H9 (cell line): ENCODE measurements at regions not wholly inside any gene's neighbourhood (a gene's known extent, or its start where the extent isn't known, plus 50 kb on each side); places are given as distances from the start of the nearest gene placed in this dataset.

ENCODE experiments used
- DNase-seq: peaks from one replicate; pipeline ENCODE4 v3.0.0-alpha.2; 2017
- H2AFZ ChIP-seq: one replicate; pipeline ENCODE4 v1.6.1; 2013; ENCODE audit warnings: mild to moderate bottlenecking, low read length, control low read depth, moderate library complexity
- H2AK5ac ChIP-seq: 2 replicates; pipeline ENCODE4 v1.6.1; 2013; ENCODE audit warnings: low read length, control low read depth, mixed read lengths; ENCODE audit not compliant: insufficient read length
- H2BK120ac ChIP-seq: one replicate; pipeline ENCODE4 v1.6.1; 2013; ENCODE audit warnings: low read depth, mild to moderate bottlenecking, low read length, control low read depth, inconsistent platforms; ENCODE audit not compliant: poor library complexity, severe bottlenecking
- H2BK12ac ChIP-seq: 2 replicates; pipeline ENCODE4 v1.6.1; 2013; ENCODE audit warnings: low read length, control low read depth, mixed read lengths, low read depth; ENCODE audit not compliant: insufficient read length
- H2BK15ac ChIP-seq: 2 replicates; pipeline ENCODE4 v1.6.1; 2013; ENCODE audit warnings: low read depth, low read length, control low read depth
- H2BK20ac ChIP-seq: one replicate; pipeline ENCODE4 v1.6.1; 2013; ENCODE audit warnings: low read depth, mild to moderate bottlenecking, low read length, control low read depth, inconsistent platforms; ENCODE audit not compliant: poor library complexity, severe bottlenecking
- H2BK5ac ChIP-seq: 2 replicates; pipeline ENCODE4 v1.6.1; 2013; ENCODE audit warnings: low read length, control low read depth, mixed read lengths; ENCODE audit not compliant: insufficient read length
- H3K14ac ChIP-seq: 2 replicates; pipeline ENCODE4 v1.6.1; 2013; ENCODE audit warnings: low read length, control low read depth; ENCODE audit not compliant: insufficient read depth
- H3K18ac ChIP-seq: 2 replicates; pipeline ENCODE4 v1.6.1; 2013; ENCODE audit warnings: low read depth, mild to moderate bottlenecking, mixed read lengths, low read length, control low read depth; ENCODE audit not compliant: insufficient read length
- H3K23ac ChIP-seq: 2 replicates; pipeline ENCODE4 v1.6.1; 2013; ENCODE audit warnings: low read length, control low read depth, mixed read lengths, low read depth; ENCODE audit not compliant: insufficient read length
- H3K23me2 ChIP-seq: 2 replicates; pipeline ENCODE4 v1.6.1; 2013; ENCODE audit warnings: low read depth, mild to moderate bottlenecking, mixed read lengths, low read length, control low read depth; ENCODE audit not compliant: insufficient read length, poor library complexity, severe bottlenecking
- H3K27ac ChIP-seq: 2 replicates; pipeline ENCODE4 v1.5.1; 2013; ENCODE audit warnings: low read length, control low read depth, mixed read lengths, low read depth; ENCODE audit not compliant: insufficient read length
- H3K27me3 ChIP-seq: 2 replicates; pipeline ENCODE4 v1.6.1; 2013; ENCODE audit warnings: low read length, control low read depth, inconsistent platforms; ENCODE audit not compliant: insufficient read depth
- H3K4ac ChIP-seq: 2 replicates; pipeline ENCODE4 v1.6.1; 2013; ENCODE audit warnings: low read depth, mild to moderate bottlenecking, control low read depth, inconsistent platforms, low read length, moderate library complexity
- H3K4me1 ChIP-seq: 2 replicates; pipeline ENCODE4 v1.6.1; 2013; ENCODE audit warnings: low read length, control low read depth, inconsistent platforms; ENCODE audit not compliant: insufficient read depth
- H3K4me2 ChIP-seq: 2 replicates; pipeline ENCODE4 v1.6.1; 2013; ENCODE audit warnings: low read length, control low read depth, mixed read lengths; ENCODE audit not compliant: insufficient read length, insufficient read depth
- H3K56ac ChIP-seq: 2 replicates; pipeline ENCODE4 v1.6.1; 2013; ENCODE audit warnings: low read depth, mild to moderate bottlenecking, mixed read lengths, low read length, control low read depth; ENCODE audit not compliant: insufficient read length
- H3K79me1 ChIP-seq: 2 replicates; pipeline ENCODE4 v1.6.1; 2013; ENCODE audit warnings: low read depth, mild to moderate bottlenecking, moderate library complexity, low read length, control low read depth, inconsistent platforms; ENCODE audit not compliant: insufficient read depth, poor library complexity, severe bottlenecking
- H3K79me2 ChIP-seq: 2 replicates; pipeline ENCODE4 v1.6.1; 2013; ENCODE audit warnings: low read length, control low read depth, inconsistent platforms; ENCODE audit not compliant: insufficient read depth
- H3K9ac ChIP-seq: 2 replicates; pipeline ENCODE4 v1.6.1; 2013; ENCODE audit warnings: low read length, control low read depth, mixed read lengths; ENCODE audit not compliant: insufficient read length; ENCODE audit errors: extremely low read depth
- H3K9me3 ChIP-seq: one replicate; pipeline ENCODE4 v1.6.1; 2013; ENCODE audit warnings: low read depth, low read length, inconsistent platforms; ENCODE audit not compliant: control insufficient read depth
- H3T11ph ChIP-seq: one replicate; pipeline ENCODE4 v1.6.1; 2013; ENCODE audit warnings: mild to moderate bottlenecking, low read length, control low read depth, inconsistent platforms
- H4K20me1 ChIP-seq: one replicate; pipeline ENCODE4 v1.6.1; 2013; ENCODE audit not compliant: control insufficient read depth, insufficient read length, insufficient read depth
- H4K5ac ChIP-seq: 2 replicates; pipeline ENCODE4 v1.6.1; 2013; ENCODE audit warnings: low read depth, mild to moderate bottlenecking, mixed read lengths, low read length, control low read depth; ENCODE audit not compliant: insufficient read length
- H4K8ac ChIP-seq: replicated peaks from 2 replicates; pipeline ENCODE4 v1.6.1; 2013; ENCODE audit warnings: low read length, control low read depth, mixed read lengths, low read depth; ENCODE audit not compliant: insufficient read length
- H4K91ac ChIP-seq: 2 replicates; pipeline ENCODE4 v1.6.1; 2013; ENCODE audit warnings: low read depth, mild to moderate bottlenecking, moderate library complexity, mixed read lengths, low read length, control low read depth; ENCODE audit not compliant: insufficient read length
- H3K27ac Mint-ChIP-seq, 3 experiments: 2 replicates in 2 of 3; 3 replicates in 1 of 3; pipeline ENCODE4 v1.8.0; 2020 to 2021; ENCODE audit warnings: mixed read lengths in 3 of 3, mild to moderate bottlenecking in 1 of 3, moderate library complexity in 1 of 3
- H3K27me3 Mint-ChIP-seq: 2 replicates; pipeline ENCODE4 v1.8.0; 2021; ENCODE audit warnings: low read depth, mild to moderate bottlenecking, moderate library complexity, mixed read lengths
- H3K36me3 Mint-ChIP-seq, 3 experiments: 2 replicates in 2 of 3; 3 replicates in 1 of 3; pipeline ENCODE4 v1.8.0; 2020 to 2021; ENCODE audit warnings: low read depth in 3 of 3, mixed read lengths in 3 of 3; ENCODE audit not compliant: insufficient read depth in 1 of 3
- H3K4me1 Mint-ChIP-seq, 2 experiments: 2 replicates each; pipeline ENCODE4 v1.8.0; 2020; ENCODE audit warnings: mixed read lengths in 2 of 2
- H3K4me3 Mint-ChIP-seq, 2 experiments: 2 replicates in 1 of 2; 3 replicates in 1 of 2; pipeline ENCODE4 v1.8.0; 2020 to 2021; ENCODE audit warnings: mild to moderate bottlenecking in 2 of 2, mixed read lengths in 2 of 2, moderate library complexity in 1 of 2
- H3K9me3 Mint-ChIP-seq, 2 experiments: 2 replicates in 1 of 2; 3 replicates in 1 of 2; pipeline ENCODE4 v1.8.0; 2020; ENCODE audit warnings: mild to moderate bottlenecking in 2 of 2, mixed read lengths in 2 of 2, moderate library complexity in 1 of 2
- WGBS: extraction: QIAGEN DNeasy Blood & Tissue Kit; methylation state at CpG from one replicate; pipeline ENCODE4 v1.1.7; 2013; ENCODE audit warnings: missing lambda C conversion rate, low lambda C conversion rate, mixed read lengths; ENCODE audit not compliant: insufficient read length; ENCODE audit errors: extremely low coverage; 5-methylcytosine and 5-hydroxymethylcytosine counted together
- TF ChIP-seq, protein P1 (sequence below): fragments of 200-600 bp; sonication (generic); conservative IDR thresholded peaks from 3 replicates; pipeline ENCODE4 v1.8.0; 2021; ENCODE audit warnings: antibody characterized with exemption, mild to moderate bottlenecking

DNA sequence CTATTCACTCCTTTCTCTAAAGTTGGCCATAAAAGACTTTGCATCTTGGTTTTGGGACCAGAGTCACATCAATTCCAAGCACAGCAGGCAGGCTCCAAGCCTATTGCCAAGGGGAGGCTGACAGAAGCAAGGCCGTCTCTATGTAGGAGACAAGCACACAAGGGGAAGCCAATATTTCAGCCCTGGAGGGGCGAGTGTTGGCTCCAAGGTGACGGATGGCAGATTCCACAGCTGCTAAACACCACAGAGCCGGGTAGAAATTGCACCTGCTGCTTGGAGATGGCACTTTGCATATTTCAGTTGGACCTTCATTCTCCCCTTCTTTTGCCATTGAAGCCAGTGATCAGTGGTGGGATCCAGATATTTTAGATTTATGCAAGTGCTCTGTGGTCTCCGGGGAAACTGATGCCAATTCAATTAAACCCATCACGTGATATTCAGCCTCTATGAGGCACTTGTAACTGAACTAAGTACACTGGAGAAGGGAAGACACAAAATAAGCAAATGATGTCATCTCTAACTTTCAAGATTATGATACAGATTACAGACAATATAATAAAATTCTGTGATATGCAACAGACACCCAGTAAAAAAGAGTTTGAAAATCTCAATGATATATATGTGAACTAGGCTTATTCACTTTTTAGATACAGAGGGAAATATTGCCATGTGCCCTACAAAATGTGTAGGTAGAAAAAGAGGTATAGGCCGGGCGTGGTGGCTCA, 102.8 kb upstream of the GREM2 start:
- no peak overlapping the region for H3K14ac ChIP-seq
- no peak overlapping the region for H4K91ac ChIP-seq
- H2BK20ac ChIP-seq = no peak overlapping the region
- no peak overlapping the region for H3K18ac ChIP-seq
- no peaks in the 10 kb centered on the region for H3K9me3 Mint-ChIP-seq
- no peak overlapping the region for H3K9ac ChIP-seq
- no peaks in the 10 kb centered on the region for H3K79me2 ChIP-seq
- no peak overlapping the region for H2BK5ac ChIP-seq
- H3K4me3 Mint-ChIP-seq = no peak overlapping the region
- no peak for DNase-seq
- H3K4me1 Mint-ChIP-seq = no peaks in the 10 kb centered on the region
- H3K4me1 ChIP-seq = no peaks in the 10 kb centered on the region
- TF ChIP-seq, protein P1, sequence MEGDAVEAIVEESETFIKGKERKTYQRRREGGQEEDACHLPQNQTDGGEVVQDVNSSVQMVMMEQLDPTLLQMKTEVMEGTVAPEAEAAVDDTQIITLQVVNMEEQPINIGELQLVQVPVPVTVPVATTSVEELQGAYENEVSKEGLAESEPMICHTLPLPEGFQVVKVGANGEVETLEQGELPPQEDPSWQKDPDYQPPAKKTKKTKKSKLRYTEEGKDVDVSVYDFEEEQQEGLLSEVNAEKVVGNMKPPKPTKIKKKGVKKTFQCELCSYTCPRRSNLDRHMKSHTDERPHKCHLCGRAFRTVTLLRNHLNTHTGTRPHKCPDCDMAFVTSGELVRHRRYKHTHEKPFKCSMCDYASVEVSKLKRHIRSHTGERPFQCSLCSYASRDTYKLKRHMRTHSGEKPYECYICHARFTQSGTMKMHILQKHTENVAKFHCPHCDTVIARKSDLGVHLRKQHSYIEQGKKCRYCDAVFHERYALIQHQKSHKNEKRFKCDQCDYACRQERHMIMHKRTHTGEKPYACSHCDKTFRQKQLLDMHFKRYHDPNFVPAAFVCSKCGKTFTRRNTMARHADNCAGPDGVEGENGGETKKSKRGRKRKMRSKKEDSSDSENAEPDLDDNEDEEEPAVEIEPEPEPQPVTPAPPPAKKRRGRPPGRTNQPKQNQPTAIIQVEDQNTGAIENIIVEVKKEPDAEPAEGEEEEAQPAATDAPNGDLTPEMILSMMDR = no peak
- no CpG with 5 or more reads among the region's 8 CpGs for WGBS
- H3T11ph ChIP-seq = no peak overlapping the region
- no peak overlapping the region for H3K56ac ChIP-seq
- H3K79me1 ChIP-seq = no peaks in the 10 kb centered on the region
- H3K27ac Mint-ChIP-seq = no peak overlapping the region
- no peaks in the 10 kb centered on the region for H3K27me3 Mint-ChIP-seq
- no peak overlapping the region for H3K23ac ChIP-seq
- H3K4ac ChIP-seq = no peak overlapping the region
- no peak overlapping the region for H4K5ac ChIP-seq
- no peaks in the 10 kb centered on the region for H3K9me3 ChIP-seq
- H2AK5ac ChIP-seq = no peak overlapping the region
- no peaks in the 10 kb centered on the region for H3K36me3 Mint-ChIP-seq
- no peak overlapping the region for H2BK120ac ChIP-seq
- H3K27me3 ChIP-seq = no peaks in the 10 kb centered on the region
- H2BK12ac ChIP-seq = no peak overlapping the region
- H4K20me1 ChIP-seq = no peaks in the 10 kb centered on the region
- H2BK15ac ChIP-seq = no peak overlapping the region
- no peak overlapping the region for H2AFZ ChIP-seq
- H3K4me2 ChIP-seq = no peak overlapping the region
- H3K23me2 ChIP-seq = no peaks in the 10 kb centered on the region
- H4K8ac ChIP-seq = no peak overlapping the region
- no peak overlapping the region for H3K27ac ChIP-seq
